Coronary artery (tissue), 2 donors: ENCODE measurements at regions not wholly inside any gene's neighbourhood (a gene's known extent, or its start where the extent isn't known, plus 50 kb on each side); places are given as distances from the start of the nearest gene placed in this dataset.
"Not testable (repeated sequence)": the region's sequence is repeated elsewhere in the genome, so short reads cannot be mapped to it uniquely, and the experiment has no call there.

Experiments
- DNase-seq: peaks from one replicate; pipeline ENCODE4 v3.0.0-alpha.2; 2017; ENCODE audit warnings: low spot score
- H3K27ac ChIP-seq, 2 donors: fragments of 200-600 bp; sonication (generic); one replicate each; pipeline ENCODE4 v1.5.1; 2016 to 2019
- H3K4me3 ChIP-seq: fragments of 200-600 bp; sonication (generic); 2 replicates; pipeline ENCODE4 v1.5.1; 2016; ENCODE audit warnings: mild to moderate bottlenecking, moderate library complexity
- CTCF ChIP-seq: fragments of 200-600 bp; sonication (generic); IDR thresholded peaks from one replicate; pipeline ENCODE4 v1.5.1; 2019; ENCODE audit warnings: antibody characterized with exemption

- Histone ChIP-seq H3K4me3 (no peak overlapping the region), H3K27ac (no peak overlapping the region)
- DNase-seq = no peak
- TF ChIP-seq CTCF = no peak
Observed at GRCh38 chr22:44622147-44622427, 79.9 kb upstream of the PRR5 start.

GRCh38 chr22:44621401-44622146, 80.4 kb upstream of the PRR5 start:
- H3K27ac ChIP-seq = no peak overlapping the region
- DNase-seq = no peak
- H3K4me3 ChIP-seq = no peak overlapping the region
- TF ChIP-seq CTCF = no peak

GRCh38 chr22:44620841-44621257, 81.2 kb upstream of the PRR5 start:
- TF ChIP-seq CTCF = no peak
- DNase-seq = no peak
- peak overlapping the region in 1 of 2 donors; percentile 3 for H3K27ac ChIP-seq
- H3K4me3 ChIP-seq = no peak overlapping the region

- Histone ChIP-seq H3K4me3 (peak overlapping the region; percentile 43), H3K27ac (peak overlapping the region in 1 of 2 donors; percentile 56)
- TF ChIP-seq CTCF = no peak
- DNase-seq = no peak
Observed at GRCh38 chr22:44620129-44620840, 81.7 kb upstream of the PRR5 start.

- not testable (repeated sequence) for DNase-seq
- H3K27ac ChIP-seq = peak overlapping the region in 1 of 2 donors; percentile 56
- H3K4me3 ChIP-seq = peak overlapping the region; percentile 43
Observed at GRCh38 chr22:44619560-44620128, 82.4 kb upstream of the PRR5 start.

GRCh38 chr22:44618910-44619309, 83.1 kb upstream of the PRR5 start:
- H3K27ac ChIP-seq, DNase-seq, H3K4me3 ChIP-seq: not testable (repeated sequence)

GRCh38 chr22:44618400-44618799, 83.6 kb upstream of the PRR5 start:
- no peak for TF ChIP-seq CTCF
- Histone ChIP-seq H3K27ac (no peak overlapping the region), H3K4me3 (no peak overlapping the region)
- no peak for DNase-seq

GRCh38 chr22:44617828-44618227, 84.2 kb upstream of the PRR5 start:
- no peak overlapping the region for H3K4me3 ChIP-seq
- no peak overlapping the region for H3K27ac ChIP-seq
- DNase-seq = no peak
- no peak for TF ChIP-seq CTCF
